PFSK-1 (cell line): ENCODE measurements at regions not wholly inside any gene's neighbourhood (a gene's known extent, or its start where the extent isn't known, plus 50 kb on each side); places are given as distances from the start of the nearest gene placed in this dataset.

Experiments used
- FOXP2 ChIP-seq: optimal IDR thresholded peaks from 2 replicates; pipeline ENCODE3; 2011; ENCODE audit warnings: borderline replicate concordance, control low read depth, inconsistent platforms; ENCODE audit not compliant: insufficient read depth; ENCODE audit errors: extremely low read length, extremely low read depth
- POLR2AphosphoS5 ChIP-seq: IDR thresholded peaks from 2 replicates; pipeline ENCODE4 v1.6.1; 2012; ENCODE audit warnings: low read depth, mild to moderate bottlenecking, control low read depth, low read length, moderate library complexity
- REST ChIP-seq, 2 experiments: IDR thresholded peaks; 2 replicates each; pipeline versions ENCODE4 v1.6.1 to v1.8.0; 2011 to 2012; ENCODE audit warnings: low read depth in 2 of 2, low read length in 2 of 2, control low read depth in 1 of 2, inconsistent platforms in 1 of 2, mild to moderate bottlenecking in 1 of 2, moderate library complexity in 1 of 2; ENCODE audit not compliant: insufficient read depth in 1 of 2
- SIN3A ChIP-seq: IDR thresholded peaks from 2 replicates; pipeline ENCODE4 v1.6.1; 2012; ENCODE audit warnings: mild to moderate bottlenecking, low read length, moderate library complexity, borderline replicate concordance; ENCODE audit not compliant: insufficient read depth
- TAF1 ChIP-seq: IDR thresholded peaks from 2 replicates; pipeline ENCODE4 v1.6.1; 2012; ENCODE audit warnings: low read length, control low read depth, borderline replicate concordance; ENCODE audit not compliant: insufficient read depth

DNA sequence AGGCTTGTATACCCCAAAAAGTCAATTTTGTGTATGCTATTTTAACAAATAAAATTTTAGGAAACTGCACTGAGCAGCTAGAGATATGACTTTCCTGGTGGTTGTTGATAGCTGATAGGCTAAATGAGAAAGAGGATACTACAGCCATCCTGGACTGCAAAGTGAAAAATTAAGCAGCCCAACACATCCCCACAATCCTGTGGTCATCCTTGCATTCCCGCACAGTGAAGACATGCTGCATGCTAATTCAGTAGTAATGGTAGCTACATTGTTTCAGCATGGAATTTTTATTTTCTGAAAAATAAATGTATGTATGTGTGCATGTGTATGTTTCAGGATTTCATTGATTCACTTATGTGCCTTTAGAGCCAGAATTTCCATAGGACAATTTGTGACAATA, 124.2 kb upstream of the CCDC68 start:
- TF ChIP-seq POLR2AphosphoS5 (no peak), REST (IDR thresholded peaks at IDR 0.05; ENCODE audit: insufficient read depth in 1 of 2, low read depth in 2 of 2, low read length in 2 of 2) (no peak), SIN3A (no peak)

DNA sequence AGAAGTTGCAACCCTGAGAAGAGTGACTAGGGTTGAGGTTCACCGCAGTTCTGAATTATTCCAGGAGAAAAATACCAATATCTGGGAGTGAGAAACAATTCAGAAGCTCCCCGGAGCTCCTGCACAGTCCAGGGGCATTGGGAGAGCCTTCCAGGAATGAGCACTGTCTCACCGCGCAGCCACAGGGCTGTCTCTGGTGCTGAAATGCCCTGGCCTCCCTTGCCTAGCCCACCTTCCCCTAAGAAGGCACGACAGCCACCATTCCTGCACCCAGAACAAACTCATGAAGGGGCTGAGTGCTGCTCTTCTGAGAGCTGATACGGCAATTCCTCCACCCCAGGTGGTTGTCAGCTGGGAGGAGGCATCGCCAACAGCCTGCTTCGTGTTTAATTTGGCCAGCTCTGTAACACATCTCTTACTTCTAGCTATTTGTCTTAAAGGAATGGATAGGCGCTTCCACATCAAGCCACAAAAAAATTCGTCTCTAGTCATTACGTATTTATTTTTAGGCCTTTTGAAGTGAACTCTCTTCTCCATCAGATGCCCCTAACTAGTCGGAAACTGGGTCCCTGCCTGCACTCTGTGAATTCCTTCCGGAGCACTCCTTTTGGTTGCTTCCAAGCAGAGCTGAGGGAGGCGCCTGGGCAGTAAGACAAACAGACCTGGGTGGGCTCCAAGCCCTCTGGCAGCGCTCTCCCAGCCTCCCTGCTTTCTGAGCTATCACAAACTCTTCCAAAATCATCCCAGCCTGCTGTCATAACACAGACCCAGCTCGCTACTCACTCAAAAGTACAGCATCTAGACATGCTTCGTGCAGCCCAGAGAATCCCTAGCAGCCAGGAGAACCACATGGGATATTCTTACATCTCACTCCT, 120.5 kb upstream of the CCDC68 start:
- TF ChIP-seq SIN3A = no peak
- peak; percentile 70 to 83 for TF ChIP-seq REST (IDR thresholded peaks at IDR 0.05; ENCODE audit: insufficient read depth in 1 of 2, low read depth in 2 of 2, low read length in 2 of 2)

- TF ChIP-seq REST (IDR thresholded peaks at IDR 0.05; ENCODE audit: insufficient read depth in 1 of 2, low read depth in 2 of 2, low read length in 2 of 2) (no peak), POLR2AphosphoS5 (no peak), SIN3A (no peak), FOXP2 (no peak), TAF1 (no peak)
Observed at GRCh38 chr18:55079067-55079466, 119.8 kb upstream of the CCDC68 start.

DNA sequence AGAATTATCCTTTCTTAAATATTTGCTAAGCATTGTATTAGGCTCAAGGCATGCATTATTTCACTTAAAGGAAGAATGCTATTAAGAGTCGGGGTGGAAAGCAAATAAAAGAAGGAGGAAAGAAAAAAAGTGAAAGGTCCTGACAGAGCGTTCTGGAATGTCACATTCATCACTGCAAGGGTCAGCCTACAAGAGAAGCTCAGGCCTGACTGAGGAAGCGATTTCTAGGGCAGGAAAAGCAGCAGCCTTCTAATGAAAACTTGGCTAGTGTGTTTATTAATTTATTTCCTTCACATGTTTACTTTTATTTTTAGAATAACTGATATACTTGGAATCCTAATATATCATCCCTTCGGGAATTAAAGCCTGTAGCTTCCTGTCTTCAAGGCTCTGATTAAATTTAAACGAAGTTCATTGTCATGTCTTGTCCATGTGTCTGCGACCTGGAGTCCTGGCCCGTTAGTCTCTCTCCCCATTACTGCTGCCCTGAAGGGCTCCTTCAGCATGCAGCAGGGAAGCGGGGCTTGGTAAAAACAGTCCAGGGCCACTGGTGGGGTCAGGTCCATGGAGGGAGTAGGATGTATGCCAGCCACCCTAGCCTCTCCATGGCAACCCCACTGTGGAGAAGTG, 119.2 kb upstream of the CCDC68 start:
- TF ChIP-seq SIN3A = no peak
- no peak for TF ChIP-seq FOXP2
- TF ChIP-seq POLR2AphosphoS5 = no peak
- no peak for TF ChIP-seq TAF1
- TF ChIP-seq REST (IDR thresholded peaks at IDR 0.05; ENCODE audit: insufficient read depth in 1 of 2, low read depth in 2 of 2, low read length in 2 of 2) = no peak

DNA sequence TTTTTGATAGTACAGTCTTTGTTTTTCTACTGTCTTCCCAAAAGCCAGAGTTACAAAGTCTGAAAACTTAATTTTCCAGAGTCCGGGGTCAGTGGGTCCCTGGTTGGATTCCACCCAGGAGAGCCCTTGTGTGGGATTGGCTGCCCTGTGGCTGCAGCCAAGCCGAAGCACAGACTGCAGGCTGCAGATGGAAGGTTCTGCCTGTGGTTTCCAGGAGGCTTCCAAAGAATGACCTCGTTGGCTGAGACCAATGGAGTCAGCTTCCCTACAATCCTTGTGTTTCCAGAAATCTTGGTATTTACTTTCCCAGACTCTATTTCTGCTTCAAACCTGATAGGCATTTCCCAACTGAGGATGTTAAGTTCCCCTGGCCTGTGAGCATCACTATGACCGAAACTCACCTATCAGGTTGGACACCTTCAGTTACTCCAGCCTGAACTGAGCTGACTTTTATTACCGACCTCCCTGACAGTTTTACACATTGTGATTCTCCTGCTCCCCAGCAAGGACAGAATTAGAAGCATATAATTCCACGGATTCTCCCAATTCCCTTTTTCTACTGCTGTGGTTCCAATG, 117.5 kb upstream of the CCDC68 start:
- TF ChIP-seq SIN3A (no peak), POLR2AphosphoS5 (no peak), TAF1 (no peak), REST (IDR thresholded peaks at IDR 0.05; ENCODE audit: insufficient read depth in 1 of 2, low read depth in 2 of 2, low read length in 2 of 2) (no peak), FOXP2 (no peak)
